ENCODE measurements at regions not wholly inside any gene's neighbourhood (a gene's known extent, or its start where the extent isn't known, plus 50 kb on each side); places are given as distances from the start of the nearest gene placed in this dataset.

DNA sequence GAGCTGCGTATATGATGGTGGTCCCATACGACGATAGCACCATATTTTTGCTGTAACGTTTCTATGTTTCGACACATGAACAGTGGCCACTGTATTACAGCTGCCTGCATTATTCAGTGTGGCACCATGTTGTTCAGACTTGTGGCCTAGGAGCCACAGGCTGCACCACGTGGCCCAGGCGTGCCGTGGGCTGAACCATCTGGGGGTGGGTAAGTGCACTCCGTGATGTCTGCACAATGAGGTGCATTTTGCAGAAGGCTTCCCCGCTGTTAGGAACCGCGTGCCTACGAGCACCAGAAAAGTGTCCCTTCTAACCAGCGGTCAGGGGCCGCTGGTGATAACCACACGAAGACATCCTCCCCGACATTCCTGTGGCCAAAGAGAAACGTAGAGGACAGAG is 433.7 kb upstream of the MYT1L start:
- DNase-seq (ENCODE audit: low read depth) = no peak
- TF ChIP-seq, protein P1, sequence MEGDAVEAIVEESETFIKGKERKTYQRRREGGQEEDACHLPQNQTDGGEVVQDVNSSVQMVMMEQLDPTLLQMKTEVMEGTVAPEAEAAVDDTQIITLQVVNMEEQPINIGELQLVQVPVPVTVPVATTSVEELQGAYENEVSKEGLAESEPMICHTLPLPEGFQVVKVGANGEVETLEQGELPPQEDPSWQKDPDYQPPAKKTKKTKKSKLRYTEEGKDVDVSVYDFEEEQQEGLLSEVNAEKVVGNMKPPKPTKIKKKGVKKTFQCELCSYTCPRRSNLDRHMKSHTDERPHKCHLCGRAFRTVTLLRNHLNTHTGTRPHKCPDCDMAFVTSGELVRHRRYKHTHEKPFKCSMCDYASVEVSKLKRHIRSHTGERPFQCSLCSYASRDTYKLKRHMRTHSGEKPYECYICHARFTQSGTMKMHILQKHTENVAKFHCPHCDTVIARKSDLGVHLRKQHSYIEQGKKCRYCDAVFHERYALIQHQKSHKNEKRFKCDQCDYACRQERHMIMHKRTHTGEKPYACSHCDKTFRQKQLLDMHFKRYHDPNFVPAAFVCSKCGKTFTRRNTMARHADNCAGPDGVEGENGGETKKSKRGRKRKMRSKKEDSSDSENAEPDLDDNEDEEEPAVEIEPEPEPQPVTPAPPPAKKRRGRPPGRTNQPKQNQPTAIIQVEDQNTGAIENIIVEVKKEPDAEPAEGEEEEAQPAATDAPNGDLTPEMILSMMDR (IDR thresholded peaks at IDR 0.05; ENCODE audit: insufficient read depth, low read depth, low read length) = no peak
- POLR2A ChIA-PET = no interaction called here
- CTCF ChIA-PET = no interaction called here
- H3K27me3 ChIP-seq (ENCODE audit: control insufficient read depth, insufficient read depth, low read length) = no peaks in the 10 kb centered on the region
- H3K36me3 ChIP-seq (ENCODE audit: control insufficient read depth, insufficient read depth, low read length) = no peaks in the 10 kb centered on the region
- H3K4me3 ChIP-seq (ENCODE audit: low read depth, low read length) = no peak overlapping the region

DNA sequence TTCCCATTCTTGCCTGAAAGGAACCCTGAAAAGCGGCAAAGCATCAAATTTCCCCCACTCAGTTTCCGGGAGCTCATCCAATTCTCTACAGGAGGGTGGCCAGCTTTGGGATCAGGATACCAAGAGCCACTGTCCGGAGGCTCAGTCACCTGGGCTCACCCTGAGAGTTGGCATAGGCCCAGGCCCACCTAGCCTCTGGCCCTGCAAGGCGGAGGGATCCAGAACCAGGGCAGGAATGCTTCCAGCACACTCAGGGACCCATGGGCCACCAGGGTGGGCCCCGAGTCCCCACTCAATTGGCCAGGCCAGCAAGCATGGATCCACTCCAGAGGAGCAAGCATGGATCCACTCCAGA is 432.9 kb upstream of the MYT1L start:
- ChIA-PET POLR2A (no interaction called here), CTCF (no interaction called here)
- H3K4me3 ChIP-seq (ENCODE audit: low read depth, low read length) = no peak overlapping the region

DNA sequence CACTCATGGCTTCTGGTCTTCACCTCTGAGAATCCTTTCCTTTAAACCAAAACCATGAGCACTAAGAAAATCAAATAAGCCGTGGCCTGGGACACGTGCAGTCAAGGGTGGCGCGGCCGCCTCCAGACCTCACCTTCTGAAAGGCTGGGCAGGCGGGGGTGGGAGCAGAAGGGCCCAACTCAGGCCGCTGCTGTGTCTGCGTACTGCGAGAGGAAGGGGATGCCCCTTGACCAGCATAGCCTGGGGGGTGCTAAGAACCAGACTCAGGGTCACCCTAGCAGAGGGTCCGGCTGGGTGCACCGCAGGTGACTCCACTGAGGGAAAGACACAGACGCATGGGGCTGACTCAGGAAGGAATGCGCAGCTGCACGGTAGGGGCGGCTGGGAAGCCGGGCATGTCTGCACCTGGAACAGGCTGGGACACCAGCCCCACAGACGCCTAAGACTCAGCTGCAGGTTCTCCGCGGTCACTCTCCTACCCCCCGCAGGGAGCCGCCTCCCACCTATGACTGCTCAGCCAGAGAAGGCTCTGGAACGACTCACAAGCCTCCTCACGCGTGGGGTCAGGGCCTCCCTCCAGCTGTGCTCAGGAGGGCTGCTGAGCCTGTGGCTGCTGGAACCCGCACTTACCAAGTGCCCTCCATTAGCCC is 432.4 kb upstream of the MYT1L start:
- Histone ChIP-seq H3K27me3 (ENCODE audit: control insufficient read depth, insufficient read depth, low read length) (no peaks in the 10 kb centered on the region), H3K36me3 (ENCODE audit: control insufficient read depth, insufficient read depth, low read length) (no peaks in the 10 kb centered on the region), H3K4me3 (ENCODE audit: low read depth, low read length) (no peak overlapping the region)
- DNase-seq (ENCODE audit: low read depth) = no peak
- ChIA-PET CTCF (no interaction called here), POLR2A (no interaction called here)
- TF ChIP-seq, protein P1 (IDR thresholded peaks at IDR 0.05; ENCODE audit: insufficient read depth, low read depth, low read length) = no peak

More for the DNA sequence above, 432.9 kb upstream of the MYT1L start:
- Histone ChIP-seq H3K27me3 (ENCODE audit: control insufficient read depth, insufficient read depth, low read length) (no peaks in the 10 kb centered on the region), H3K36me3 (ENCODE audit: control insufficient read depth, insufficient read depth, low read length) (no peaks in the 10 kb centered on the region)
- TF ChIP-seq, protein P1 (IDR thresholded peaks at IDR 0.05; ENCODE audit: insufficient read depth, low read depth, low read length) = no peak
- DNase-seq (ENCODE audit: low read depth) = no peak

GRCh38 chr2:2762913-2763312 is 431.8 kb upstream of the MYT1L start:
- DNase-seq (ENCODE audit: low read depth) = no peak
- ChIA-PET POLR2A (no interaction called here), CTCF (no interaction called here)
- no peaks in the 10 kb centered on the region for H3K36me3 ChIP-seq (ENCODE audit: control insufficient read depth, insufficient read depth, low read length)
- no peak overlapping the region for H3K4me3 ChIP-seq (ENCODE audit: low read depth, low read length)
- TF ChIP-seq, protein P1 (IDR thresholded peaks at IDR 0.05; ENCODE audit: insufficient read depth, low read depth, low read length) = no peak
- no peaks in the 10 kb centered on the region for H3K27me3 ChIP-seq (ENCODE audit: control insufficient read depth, insufficient read depth, low read length)

DNA sequence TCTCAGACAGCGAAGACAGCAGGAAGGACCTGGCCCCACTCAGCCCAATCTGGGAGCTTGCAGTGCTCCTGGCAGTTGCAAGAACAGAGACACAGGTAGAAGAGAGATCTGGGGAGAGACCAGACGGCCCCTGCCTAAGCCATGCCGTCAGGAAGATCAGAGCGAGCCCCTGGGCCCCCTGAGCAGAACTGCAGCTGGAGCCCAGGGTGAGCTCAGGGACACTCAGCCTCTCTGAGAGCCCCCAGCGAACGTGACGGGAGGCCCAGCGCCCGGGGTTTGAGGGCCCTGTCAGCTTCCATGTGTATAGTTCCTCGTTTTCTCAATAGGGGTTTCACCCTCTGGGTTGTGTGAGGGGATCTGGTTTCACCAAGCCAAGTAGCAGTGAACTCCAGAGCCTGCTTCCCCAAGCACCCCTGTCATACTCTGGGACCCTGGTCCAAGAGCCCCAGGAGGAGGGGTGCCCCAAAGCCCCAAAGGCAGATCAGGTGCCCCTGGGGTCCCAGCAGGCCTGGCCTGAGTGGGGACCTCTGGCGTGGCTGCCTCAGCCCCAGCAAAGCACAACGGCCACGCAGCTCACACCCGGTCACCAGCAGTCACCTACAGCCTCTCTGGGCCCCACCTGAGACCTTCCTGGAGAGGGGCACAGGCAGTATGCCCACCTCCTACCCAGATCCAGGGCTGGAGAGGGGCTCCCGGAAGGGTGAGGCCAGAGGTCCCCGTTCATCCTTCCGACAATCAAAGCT is 431.3 kb upstream of the MYT1L start:
- TF ChIP-seq, protein P1 (IDR thresholded peaks at IDR 0.05; ENCODE audit: insufficient read depth, low read depth, low read length) = no peak
- ChIA-PET POLR2A (no interaction called here), CTCF (no interaction called here)
- Histone ChIP-seq H3K36me3 (ENCODE audit: control insufficient read depth, insufficient read depth, low read length) (no peaks in the 10 kb centered on the region), H3K4me3 (ENCODE audit: low read depth, low read length) (no peak overlapping the region), H3K27me3 (ENCODE audit: control insufficient read depth, insufficient read depth, low read length) (no peaks in the 10 kb centered on the region)
- DNase-seq (ENCODE audit: low read depth) = no peak
